Epithelial cell of proximal tubule (primary cell): ENCODE measurements at regions not wholly inside any gene's neighbourhood (a gene's known extent, or its start where the extent isn't known, plus 50 kb on each side); places are given as distances from the start of the nearest gene placed in this dataset.

Experiments used
- DNase-seq: peaks from one replicate; pipeline ENCODE4 v3.0.0-alpha.2; 2011; ENCODE audit warnings: low read depth
- H3K4me3 ChIP-seq: 2 replicates; pipeline ENCODE4 v1.5.1; 2011; ENCODE audit warnings: low read depth, mild to moderate bottlenecking, low read length
- CTCF ChIP-seq: conservative IDR thresholded peaks from 2 replicates; pipeline ENCODE4 v1.5.1; 2012; ENCODE audit warnings: low read depth, mild to moderate bottlenecking, low read length

- TF ChIP-seq CTCF, result no peak
- DNase-seq, result no peak
- H3K4me3 ChIP-seq, result no peak overlapping the region
These were observed 166.5 kb upstream of the STS start for GRCh38 chrX:6980981-6981380.

DNA sequence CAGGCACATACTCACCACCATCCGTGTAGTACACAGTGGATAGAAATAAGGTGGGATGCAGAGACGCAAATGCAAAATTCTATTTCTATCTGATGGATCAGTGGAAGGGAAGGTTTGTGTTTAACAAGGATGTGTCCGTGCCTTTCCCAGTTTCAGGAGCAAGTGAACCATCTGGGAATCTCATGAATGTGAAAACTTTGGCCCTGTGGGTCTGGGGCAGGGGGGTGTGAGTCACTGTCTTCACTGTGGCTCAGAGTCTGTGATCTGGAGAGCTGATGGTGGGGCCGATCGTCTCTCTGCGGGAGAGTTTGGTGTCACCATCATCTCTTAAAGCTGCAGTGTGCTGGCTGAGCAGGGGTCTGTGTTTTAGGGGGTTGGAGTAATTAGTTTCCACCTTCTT, 179.3 kb upstream of the STS start:
- no peak for DNase-seq
- H3K4me3 ChIP-seq, result no peak overlapping the region
- TF ChIP-seq CTCF, result no peak

DNA sequence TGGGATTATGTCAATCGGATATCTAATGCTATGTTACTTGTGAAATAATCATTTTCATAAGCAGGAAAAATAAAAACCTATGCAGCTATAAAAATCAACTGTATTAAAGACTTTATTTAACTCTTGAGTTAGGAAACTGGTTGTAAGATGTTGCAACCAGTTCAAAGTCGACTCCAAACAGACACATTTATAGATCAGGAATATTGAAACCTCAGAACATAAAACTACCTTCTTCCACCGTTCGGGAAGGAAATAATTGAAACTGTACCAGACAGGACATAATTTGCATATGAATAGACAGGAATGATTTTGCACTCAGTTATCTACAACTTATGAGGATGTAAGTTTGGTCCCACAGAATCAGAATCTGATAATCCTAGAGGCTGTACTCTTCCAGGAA, 181.8 kb upstream of the STS start:
- no peak for DNase-seq
- no peak for TF ChIP-seq CTCF
- H3K4me3 ChIP-seq, result no peak overlapping the region

DNA sequence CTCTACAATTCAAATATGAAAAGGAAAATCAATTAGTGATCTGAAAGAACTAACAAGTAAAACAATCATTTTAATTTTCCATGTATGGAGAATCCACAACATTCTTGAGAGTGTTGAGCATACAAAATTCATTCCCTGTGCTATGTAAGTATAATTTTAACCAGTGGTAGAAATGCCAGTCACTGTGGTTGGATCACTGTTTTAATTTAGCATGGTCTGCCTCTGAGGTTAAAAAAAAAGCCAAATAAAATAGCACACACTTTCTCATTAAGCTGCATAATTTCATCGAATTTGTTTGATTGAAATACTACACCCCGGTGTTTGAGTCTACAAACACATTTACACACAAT, 185.5 kb upstream of the STS start:
- H3K4me3 ChIP-seq, result no peak overlapping the region
- TF ChIP-seq CTCF, result no peak
- no peak for DNase-seq

GRCh38 chrX:6961286-6962005, 186.1 kb upstream of the STS start:
- TF ChIP-seq CTCF, result no peak
- DNase-seq, result no peak

DNA sequence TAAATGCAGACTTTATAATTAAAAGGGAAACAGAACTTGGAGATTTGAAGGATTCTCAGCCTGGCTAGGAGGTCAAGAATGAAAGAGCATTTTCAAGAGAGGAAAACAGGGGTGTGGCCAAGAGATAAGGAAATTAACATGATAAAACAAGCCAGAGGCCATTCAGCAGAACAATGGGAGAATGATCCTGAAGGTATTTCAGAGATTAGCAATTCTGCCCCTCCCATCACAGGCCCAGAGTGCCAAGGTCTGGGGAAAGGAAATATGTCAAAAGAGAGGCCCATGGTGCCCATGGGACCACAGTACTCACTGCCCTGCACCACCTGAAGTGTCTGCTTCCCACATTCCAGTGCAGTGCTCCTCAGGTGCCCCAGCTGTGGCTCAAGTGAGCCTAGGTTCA, 188.5 kb upstream of the STS start:
- DNase-seq, result no peak
- H3K4me3 ChIP-seq, result no peak overlapping the region
- TF ChIP-seq CTCF, result no peak

More at GRCh38 chrX:6961286-6962005, 186.1 kb upstream of the STS start:
- H3K4me3 ChIP-seq, result no peak overlapping the region

DNA sequence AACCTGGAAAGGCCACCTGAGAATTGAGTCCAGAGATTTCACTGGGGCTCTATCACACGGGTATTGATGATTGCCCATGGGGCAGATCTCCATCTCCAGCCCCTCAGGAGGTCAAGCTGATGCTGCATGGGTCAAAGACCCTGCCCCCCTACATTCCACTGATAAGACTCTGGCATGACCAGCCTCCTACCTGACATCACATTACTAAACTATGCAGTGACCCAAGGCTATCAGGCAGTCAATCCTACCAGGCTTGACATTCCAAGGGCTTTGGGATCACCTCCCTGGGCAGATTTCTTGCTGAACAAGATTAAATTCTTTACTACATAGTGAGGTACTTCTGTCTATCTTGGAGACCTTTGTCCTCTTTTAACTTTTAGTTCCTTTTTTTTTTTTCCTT, 192.7 kb upstream of the STS start:
- no peak for TF ChIP-seq CTCF
- no peak overlapping the region for H3K4me3 ChIP-seq

More for the DNA sequence above, 192.7 kb upstream of the STS start:
- DNase-seq, result no peak
